ENCODE measurements at regions not wholly inside any gene's neighbourhood (a gene's known extent, or its start where the extent isn't known, plus 50 kb on each side); places are given as distances from the start of the nearest gene placed in this dataset.

DNA sequence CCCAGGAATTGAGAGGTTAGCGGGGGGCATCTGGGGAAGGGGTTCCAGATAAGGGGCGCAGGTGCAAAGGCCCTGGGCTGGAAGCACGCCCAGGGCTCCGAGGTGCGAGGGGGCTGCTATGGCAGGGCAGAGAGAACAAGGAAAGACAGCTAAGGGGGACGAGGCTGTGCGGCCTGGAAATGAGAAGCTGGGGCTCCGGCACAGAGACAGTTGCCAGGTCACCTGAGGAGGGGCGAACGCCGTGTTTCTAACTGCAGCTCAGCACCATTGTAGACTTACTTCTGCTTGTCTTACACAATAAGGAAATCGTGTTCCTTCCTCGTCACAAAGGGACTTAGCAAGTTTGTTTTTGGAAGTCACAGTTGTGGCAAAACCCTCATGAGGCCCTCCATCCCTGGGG is 68.9 kb upstream of the TBXT start:
- Histone ChIP-seq H3K27ac (ENCODE audit: low read depth in 2 of 2, low read length in 1 of 2) (no peak overlapping the region), H3K79me2 (ENCODE audit: insufficient read depth) (no peaks in the 10 kb centered on the region), H3K4me2 (no peak overlapping the region), H2AFZ (ENCODE audit: low read depth) (no peak overlapping the region), H3K4me1 (ENCODE audit: control insufficient read depth in 1 of 2, insufficient read depth in 2 of 2, low read depth in 1 of 2, low read length in 1 of 2) (no peaks in the 10 kb centered on the region), H3F3A (replicated peaks; ENCODE audit: insufficient read depth) (no peaks in the 10 kb centered on the region), H3K36me3 (replicated peaks in 1 of 2; ENCODE audit: control insufficient read depth in 1 of 2, insufficient read depth in 2 of 2, low read length in 1 of 2) (no peaks in the 10 kb centered on the region), H3K27me3 (ENCODE audit: insufficient read depth) (peaks cover 47% of the 10 kb centered on the region), H4K20me1 (ENCODE audit: insufficient read depth) (no peaks in the 10 kb centered on the region), H3K9me2 (no peaks in the 10 kb centered on the region), H3K4me3 (ENCODE audit: low read depth in 2 of 2, low read length in 1 of 2) (no peak overlapping the region), H3K9ac (no peak overlapping the region), H3K9me3 (no peaks in the 10 kb centered on the region)
- 26% methylated on average over 12 of the region's 13 CpGs for WGBS (ENCODE audit: low lambda C conversion rate)
- CTCF ChIA-PET = no interaction called here
- DNase-seq = no peak
- TF ChIP-seq, protein P1, sequence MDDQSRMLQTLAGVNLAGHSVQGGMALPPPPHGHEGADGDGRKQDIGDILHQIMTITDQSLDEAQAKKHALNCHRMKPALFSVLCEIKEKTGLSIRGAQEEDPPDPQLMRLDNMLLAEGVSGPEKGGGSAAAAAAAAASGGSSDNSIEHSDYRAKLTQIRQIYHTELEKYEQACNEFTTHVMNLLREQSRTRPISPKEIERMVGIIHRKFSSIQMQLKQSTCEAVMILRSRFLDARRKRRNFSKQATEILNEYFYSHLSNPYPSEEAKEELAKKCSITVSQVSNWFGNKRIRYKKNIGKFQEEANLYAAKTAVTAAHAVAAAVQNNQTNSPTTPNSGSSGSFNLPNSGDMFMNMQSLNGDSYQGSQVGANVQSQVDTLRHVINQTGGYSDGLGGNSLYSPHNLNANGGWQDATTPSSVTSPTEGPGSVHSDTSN (IDR thresholded peaks at IDR 0.05) = no peak
- TF ChIP-seq RXRA (IDR thresholded peaks at IDR 0.05; ENCODE audit: borderline replicate concordance, low read depth) = no peak
- TF ChIP-seq, protein P2, sequence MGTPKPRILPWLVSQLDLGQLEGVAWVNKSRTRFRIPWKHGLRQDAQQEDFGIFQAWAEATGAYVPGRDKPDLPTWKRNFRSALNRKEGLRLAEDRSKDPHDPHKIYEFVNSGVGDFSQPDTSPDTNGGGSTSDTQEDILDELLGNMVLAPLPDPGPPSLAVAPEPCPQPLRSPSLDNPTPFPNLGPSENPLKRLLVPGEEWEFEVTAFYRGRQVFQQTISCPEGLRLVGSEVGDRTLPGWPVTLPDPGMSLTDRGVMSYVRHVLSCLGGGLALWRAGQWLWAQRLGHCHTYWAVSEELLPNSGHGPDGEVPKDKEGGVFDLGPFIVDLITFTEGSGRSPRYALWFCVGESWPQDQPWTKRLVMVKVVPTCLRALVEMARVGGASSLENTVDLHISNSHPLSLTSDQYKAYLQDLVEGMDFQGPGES (IDR thresholded peaks at IDR 0.05; ENCODE audit: low read depth, low read length) = no peak
- TF ChIP-seq RAD21 (IDR thresholded peaks at IDR 0.05; ENCODE audit: low read length) = no peak
- no peak for TF ChIP-seq FOSL2 (IDR thresholded peaks at IDR 0.05; ENCODE audit: borderline replicate concordance, low read depth)
- TF ChIP-seq TCF12 (IDR thresholded peaks at IDR 0.05) = no peak
- TF ChIP-seq, protein P3, sequence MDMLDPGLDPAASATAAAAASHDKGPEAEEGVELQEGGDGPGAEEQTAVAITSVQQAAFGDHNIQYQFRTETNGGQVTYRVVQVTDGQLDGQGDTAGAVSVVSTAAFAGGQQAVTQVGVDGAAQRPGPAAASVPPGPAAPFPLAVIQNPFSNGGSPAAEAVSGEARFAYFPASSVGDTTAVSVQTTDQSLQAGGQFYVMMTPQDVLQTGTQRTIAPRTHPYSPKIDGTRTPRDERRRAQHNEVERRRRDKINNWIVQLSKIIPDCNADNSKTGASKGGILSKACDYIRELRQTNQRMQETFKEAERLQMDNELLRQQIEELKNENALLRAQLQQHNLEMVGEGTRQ (IDR thresholded peaks at IDR 0.05; ENCODE audit: borderline replicate concordance, low read depth, low read length) = no peak
- no peak for TF ChIP-seq ELF1 (IDR thresholded peaks at IDR 0.05)
- no peak for TF ChIP-seq CHD2 (IDR thresholded peaks at IDR 0.05; ENCODE audit: low read length, partially characterized antibody)
- no peak for TF ChIP-seq GABPA (IDR thresholded peaks at IDR 0.05; ENCODE audit: low read depth)
- no peak for TF ChIP-seq SIN3A (IDR thresholded peaks at IDR 0.05; ENCODE audit: borderline replicate concordance, low read depth, low read length)
- TF ChIP-seq RCOR1 (IDR thresholded peaks at IDR 0.05; ENCODE audit: low read length) = no peak
- no peak for TF ChIP-seq TEAD4 (IDR thresholded peaks at IDR 0.05; ENCODE audit: borderline replicate concordance, insufficient read depth)
- POLR2A ChIA-PET = no interaction called here

DNA sequence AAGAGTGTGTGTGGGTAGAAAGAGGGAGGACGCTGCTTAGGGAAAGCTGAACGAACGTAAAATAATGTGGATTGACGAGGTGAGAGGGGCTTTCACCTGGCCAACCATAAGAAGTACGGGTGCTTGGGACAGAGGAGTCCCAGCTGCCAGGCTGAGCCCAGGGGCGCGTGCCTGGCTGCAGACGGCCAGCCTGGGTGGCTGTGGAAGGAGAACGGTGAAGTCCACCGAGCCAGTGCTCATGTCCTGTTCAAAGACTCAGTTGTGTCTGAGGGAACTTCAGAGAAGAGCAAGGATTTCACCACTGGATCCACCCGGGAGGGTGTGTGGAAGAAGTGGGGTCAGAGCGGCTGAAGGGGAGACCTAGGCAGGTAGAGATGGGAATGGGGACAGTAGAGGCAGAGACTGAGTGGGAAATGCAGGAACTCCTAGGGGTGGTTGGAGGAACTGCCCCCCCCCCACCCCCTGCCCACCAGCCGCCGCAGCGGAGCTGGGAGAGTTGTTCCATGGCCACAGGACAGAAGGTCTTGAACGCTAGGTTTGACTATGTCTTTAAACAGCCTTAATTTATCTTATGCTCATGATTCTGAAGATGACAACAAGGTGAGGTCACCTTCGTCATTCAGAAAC is 68.1 kb upstream of the TBXT start:
- POLR2A ChIA-PET = no interaction called here
- no peaks in the 10 kb centered on the region for H3F3A ChIP-seq (replicated peaks; ENCODE audit: insufficient read depth)
- WGBS (ENCODE audit: low lambda C conversion rate) = 24% methylated on average over 17 of the region's 17 CpGs
- no peak overlapping the region for H3K9ac ChIP-seq
- peaks cover 41% of the 10 kb centered on the region for H3K27me3 ChIP-seq (ENCODE audit: insufficient read depth)
- no peak overlapping the region for H2AFZ ChIP-seq (ENCODE audit: low read depth)
- H3K36me3 ChIP-seq (replicated peaks in 1 of 2; ENCODE audit: control insufficient read depth in 1 of 2, insufficient read depth in 2 of 2, low read length in 1 of 2) = no peaks in the 10 kb centered on the region
- no peaks in the 10 kb centered on the region for H3K9me3 ChIP-seq
- H3K27ac ChIP-seq (ENCODE audit: low read depth in 2 of 2, low read length in 1 of 2) = no peak overlapping the region
- no peaks in the 10 kb centered on the region for H3K79me2 ChIP-seq (ENCODE audit: insufficient read depth)
- DNase-seq = no peak
- CTCF ChIA-PET = interaction anchor here (0.7 to 0.9 kb wide), 2 partner anchors 8 to 11 kb away, joined by 3 to 4 read pairs; no protein-coding TSS in a partner anchor
- H3K4me2 ChIP-seq = no peak overlapping the region
- no peaks in the 10 kb centered on the region for H4K20me1 ChIP-seq (ENCODE audit: insufficient read depth)
- H3K9me2 ChIP-seq = no peaks in the 10 kb centered on the region
- no peaks in the 10 kb centered on the region for H3K4me1 ChIP-seq (ENCODE audit: control insufficient read depth in 1 of 2, insufficient read depth in 2 of 2, low read depth in 1 of 2, low read length in 1 of 2)
- no peak overlapping the region for H3K4me3 ChIP-seq (ENCODE audit: low read depth in 2 of 2, low read length in 1 of 2)
- no peak for TF ChIP-seq GATA2 (CRISPR knock-in tag; IDR thresholded peaks at IDR 0.05)
- TF ChIP-seq NFIC (IDR thresholded peaks at IDR 0.05; ENCODE audit: borderline replicate concordance) = no peak
- TF ChIP-seq RFX5 (IDR thresholded peaks at IDR 0.05; ENCODE audit: low read length) = no peak
- TF ChIP-seq, protein P1 (IDR thresholded peaks at IDR 0.05) = no peak
- no peak for TF ChIP-seq FOXM1 (IDR thresholded peaks at IDR 0.05; ENCODE audit: low read depth)
- TF ChIP-seq EP300 (IDR thresholded peaks at IDR 0.05; ENCODE audit: borderline replicate concordance in 1 of 2, low read depth in 1 of 2, low read length in 1 of 2) = no peak
- no peak for TF ChIP-seq SIN3A (IDR thresholded peaks at IDR 0.05; ENCODE audit: borderline replicate concordance, low read depth, low read length)
- TF ChIP-seq, protein P4, sequence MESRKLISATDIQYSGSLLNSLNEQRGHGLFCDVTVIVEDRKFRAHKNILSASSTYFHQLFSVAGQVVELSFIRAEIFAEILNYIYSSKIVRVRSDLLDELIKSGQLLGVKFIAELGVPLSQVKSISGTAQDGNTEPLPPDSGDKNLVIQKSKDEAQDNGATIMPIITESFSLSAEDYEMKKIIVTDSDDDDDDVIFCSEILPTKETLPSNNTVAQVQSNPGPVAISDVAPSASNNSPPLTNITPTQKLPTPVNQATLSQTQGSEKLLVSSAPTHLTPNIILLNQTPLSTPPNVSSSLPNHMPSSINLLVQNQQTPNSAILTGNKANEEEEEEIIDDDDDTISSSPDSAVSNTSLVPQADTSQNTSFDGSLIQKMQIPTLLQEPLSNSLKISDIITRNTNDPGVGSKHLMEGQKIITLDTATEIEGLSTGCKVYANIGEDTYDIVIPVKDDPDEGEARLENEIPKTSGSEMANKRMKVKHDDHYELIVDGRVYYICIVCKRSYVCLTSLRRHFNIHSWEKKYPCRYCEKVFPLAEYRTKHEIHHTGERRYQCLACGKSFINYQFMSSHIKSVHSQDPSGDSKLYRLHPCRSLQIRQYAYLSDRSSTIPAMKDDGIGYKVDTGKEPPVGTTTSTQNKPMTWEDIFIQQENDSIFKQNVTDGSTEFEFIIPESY (IDR thresholded peaks at IDR 0.05; ENCODE audit: borderline replicate concordance, low read depth) = no peak
- no peak for TF ChIP-seq SMC3 (IDR thresholded peaks at IDR 0.05; ENCODE audit: low read depth, low read length)
- TF ChIP-seq RCOR1 (IDR thresholded peaks at IDR 0.05; ENCODE audit: low read length) = no peak
- TF ChIP-seq TCF12 (IDR thresholded peaks at IDR 0.05) = no peak
- TF ChIP-seq, protein P2 (IDR thresholded peaks at IDR 0.05; ENCODE audit: low read depth, low read length) = no peak
